NOMO-1 treated with DMSO at 0.1 percent for 48 hours (cell line): ENCODE measurements at regions not wholly inside any gene's neighbourhood (a gene's known extent, or its start where the extent isn't known, plus 50 kb on each side); places are given as distances from the start of the nearest gene placed in this dataset.

Source experiments
- DNase-seq: peaks from one replicate; lab custom pipeline; 2025; ENCODE audit not compliant: unreplicated experiment; lab: John Stamatoyannopoulos, UW

GRCh38 chr9:71383308-71383940 is 262.0 kb upstream of the TRPM3 start:
- no peak for DNase-seq

DNA sequence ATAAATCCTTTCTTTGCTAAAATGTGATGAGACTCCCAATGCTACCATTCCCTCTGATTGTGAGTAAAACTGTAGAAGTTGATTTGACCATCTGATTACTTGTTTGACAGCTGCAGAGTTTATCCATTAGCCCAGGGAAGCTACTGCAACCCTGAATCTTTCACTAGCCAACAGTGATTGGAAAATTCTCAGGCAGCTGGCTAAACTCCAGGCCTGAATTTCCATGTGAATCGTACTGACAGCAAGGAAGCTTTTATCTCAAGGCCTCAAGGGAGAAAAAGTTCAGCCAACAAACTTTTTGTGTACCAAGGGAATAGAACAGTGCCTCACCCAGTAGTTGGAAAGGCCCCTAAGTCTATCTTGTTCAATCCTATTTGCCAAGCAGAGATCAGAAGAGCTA is 246.7 kb upstream of the TRPM3 start:
- no peak for DNase-seq

DNA sequence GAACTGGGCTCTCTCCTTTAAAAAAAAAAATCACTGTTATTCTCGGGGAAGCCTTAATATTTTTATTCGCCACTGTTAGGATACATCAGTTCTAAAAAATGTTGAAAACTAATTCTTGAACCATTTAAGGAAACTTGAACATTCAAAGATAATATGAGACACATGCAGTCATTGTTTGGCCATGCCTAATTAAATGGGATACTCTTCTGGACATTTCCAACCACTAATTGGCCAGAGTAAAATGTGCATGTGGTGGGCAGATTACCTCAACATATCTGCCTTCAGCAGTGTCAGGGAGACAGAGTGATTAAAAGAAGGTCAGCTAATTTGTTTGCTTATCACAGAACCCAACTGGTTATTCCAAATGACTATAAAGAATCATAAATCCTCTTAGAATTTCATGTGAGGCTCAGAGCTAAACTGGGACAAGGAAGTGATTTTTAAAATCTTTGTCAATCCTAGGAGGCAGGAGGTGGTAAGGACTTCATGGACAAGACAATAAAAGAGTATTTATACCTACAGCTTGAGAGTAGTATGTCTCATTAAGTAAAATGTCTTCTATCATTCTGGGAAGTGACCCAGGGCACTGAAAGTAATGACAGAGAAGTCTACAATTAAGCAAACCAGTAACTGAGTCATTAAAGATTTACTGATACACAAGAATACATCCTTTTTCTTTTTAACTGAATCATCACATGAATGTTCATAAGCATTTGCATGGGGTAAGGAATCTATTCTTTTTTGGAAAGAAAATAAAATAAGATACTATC is 242.9 kb upstream of the TRPM3 start:
- no peak for DNase-seq

DNA sequence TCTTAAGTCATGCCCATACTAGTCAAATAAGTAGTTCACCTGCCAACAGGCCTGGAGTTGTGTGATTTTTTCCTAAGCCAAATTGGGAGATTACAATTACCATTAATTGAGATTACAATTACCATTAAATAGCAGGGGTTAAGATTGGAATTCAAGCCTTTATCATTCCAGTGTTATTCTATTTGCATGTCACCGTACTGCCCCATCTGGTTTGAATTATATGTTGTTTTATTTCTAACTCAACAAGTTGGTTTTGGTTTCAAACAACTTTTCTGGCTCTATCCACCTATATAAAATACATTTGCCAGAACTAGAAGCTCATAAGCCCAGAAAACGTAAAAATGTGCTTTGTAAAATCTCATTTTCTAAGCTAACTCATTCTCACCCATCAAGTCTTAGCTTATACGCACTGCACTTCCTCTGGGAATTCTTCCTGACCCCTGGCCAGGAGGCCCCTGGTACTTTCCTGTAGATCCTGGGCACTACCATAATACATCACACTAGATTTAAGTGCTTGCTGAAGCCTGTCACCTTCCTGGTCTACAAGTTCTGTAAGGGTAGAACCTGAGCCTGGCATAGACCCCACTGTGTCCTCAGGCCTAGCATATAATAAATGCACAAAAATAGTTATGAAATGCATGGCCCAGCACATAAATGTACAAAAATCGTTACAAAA is 242.0 kb upstream of the TRPM3 start:
- no peak for DNase-seq

GRCh38 chr9:71361357-71361756 is 239.9 kb upstream of the TRPM3 start:
- no peak for DNase-seq

DNA sequence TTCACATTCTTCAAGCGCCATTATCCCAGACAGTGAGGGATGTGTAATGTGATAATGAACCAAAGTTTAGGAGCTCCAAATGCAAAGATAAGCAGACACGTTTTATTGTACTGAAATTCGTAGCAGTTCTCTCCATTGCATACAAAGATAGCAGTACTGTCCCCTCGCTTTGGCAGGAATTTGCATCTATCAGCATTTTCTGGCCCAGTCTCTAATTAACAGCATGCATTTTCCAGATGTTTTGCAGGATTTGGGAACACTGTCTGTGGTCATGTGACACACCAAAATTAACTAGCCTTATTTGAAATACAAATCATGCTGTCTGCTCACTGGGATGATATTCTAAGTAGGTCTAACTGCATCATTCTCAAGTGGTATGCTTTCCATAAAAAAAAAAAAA is 235.9 kb upstream of the TRPM3 start:
- DNase-seq: no peak

DNA sequence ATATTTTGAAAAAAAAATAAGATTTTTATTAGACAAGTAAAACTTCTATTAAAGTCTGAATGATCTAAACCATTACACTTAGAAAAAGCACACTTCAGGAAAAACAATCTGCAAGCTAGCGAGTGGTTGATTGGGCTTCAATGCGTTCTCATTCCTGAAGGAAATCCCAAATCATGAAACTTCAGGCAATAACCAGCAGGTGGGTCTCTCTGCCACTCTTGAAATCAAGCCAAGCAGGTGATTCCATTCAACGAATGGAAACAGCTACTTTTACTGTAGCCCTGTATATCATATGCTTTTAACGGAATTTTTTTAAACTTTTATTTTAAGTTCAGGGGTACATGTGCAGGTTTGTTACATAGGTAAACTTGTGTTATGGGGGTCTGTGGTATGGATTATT is 234.5 kb upstream of the TRPM3 start:
- DNase-seq: no peak

GRCh38 chr9:71353720-71354119 is 232.3 kb upstream of the TRPM3 start:
- no peak for DNase-seq

- no peak for DNase-seq
Observed at GRCh38 chr9:71352837-71353236, 231.4 kb upstream of the TRPM3 start.

- no peak for DNase-seq
Observed at GRCh38 chr9:71349218-71349617, 227.8 kb upstream of the TRPM3 start.

- DNase-seq: no peak
Observed at GRCh38 chr9:71333321-71333720, 211.9 kb upstream of the TRPM3 start.

- no peak for DNase-seq
Observed at GRCh38 chr9:71331603-71332002, 210.2 kb upstream of the TRPM3 start.

GRCh38 chr9:71329873-71330272 is 208.5 kb upstream of the TRPM3 start:
- no peak for DNase-seq

- no peak for DNase-seq
Observed at GRCh38 chr9:71326360-71326759, 204.9 kb upstream of the TRPM3 start.

GRCh38 chr9:71323357-71323756 is 201.9 kb upstream of the TRPM3 start:
- no peak for DNase-seq

DNA sequence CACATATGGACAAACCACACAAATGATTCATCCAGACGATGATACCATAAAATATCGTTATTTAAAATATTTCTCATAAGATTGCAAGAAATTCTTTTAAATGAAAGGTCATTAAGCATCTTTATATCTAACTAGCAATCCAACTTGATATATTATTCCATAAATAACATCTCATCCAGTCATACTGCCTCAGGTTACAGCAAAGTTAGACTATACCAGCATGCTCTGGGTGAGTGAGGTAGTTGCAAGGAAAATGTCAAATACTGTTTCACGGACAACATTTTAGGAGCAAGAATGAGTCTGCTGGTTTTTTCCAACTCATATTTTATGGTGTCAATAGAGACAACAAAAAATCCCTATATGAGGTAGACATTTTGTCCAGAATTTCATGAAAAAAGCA is 200.9 kb upstream of the TRPM3 start:
- DNase-seq: no peak

GRCh38 chr9:71308454-71308853 is 187.0 kb upstream of the TRPM3 start:
- DNase-seq: no peak

DNA sequence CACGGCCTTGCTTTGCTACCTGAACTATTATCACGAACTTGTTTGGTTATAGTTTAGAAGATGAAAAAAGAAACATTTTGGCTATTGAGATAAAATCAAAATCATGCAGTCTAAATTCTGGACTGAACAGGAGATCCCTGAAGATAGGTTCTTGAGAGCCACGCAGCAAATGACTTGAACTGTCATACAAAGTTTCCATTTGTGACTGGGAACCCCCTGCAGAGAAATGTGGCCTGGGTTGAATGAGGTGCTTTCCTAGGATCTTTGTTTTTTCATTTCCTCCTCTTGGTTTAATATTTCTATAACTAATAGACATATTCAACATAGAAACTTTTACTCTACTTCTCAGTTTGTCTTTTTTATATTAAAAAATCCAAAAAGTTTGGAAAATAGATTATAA is 184.7 kb upstream of the TRPM3 start:
- no peak for DNase-seq

DNA sequence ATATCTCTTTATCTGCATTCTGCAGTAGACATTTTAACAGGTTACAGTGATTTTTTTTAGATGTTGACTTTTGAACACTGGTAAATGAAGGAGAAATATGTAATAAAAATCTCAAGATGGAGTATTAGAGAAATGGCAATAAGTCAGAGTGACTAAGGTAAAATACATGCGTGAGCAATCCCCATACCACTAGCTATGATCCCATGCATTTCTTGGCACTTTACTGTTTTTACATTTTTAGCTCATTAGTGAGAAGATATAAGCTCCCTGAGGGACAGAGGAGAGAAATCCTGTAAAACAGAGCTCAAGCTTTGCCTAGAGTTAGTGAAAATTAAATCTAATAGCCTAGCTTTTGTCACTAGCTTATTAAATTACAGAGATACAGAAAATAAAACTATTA is 181.9 kb upstream of the TRPM3 start:
- DNase-seq: no peak

DNA sequence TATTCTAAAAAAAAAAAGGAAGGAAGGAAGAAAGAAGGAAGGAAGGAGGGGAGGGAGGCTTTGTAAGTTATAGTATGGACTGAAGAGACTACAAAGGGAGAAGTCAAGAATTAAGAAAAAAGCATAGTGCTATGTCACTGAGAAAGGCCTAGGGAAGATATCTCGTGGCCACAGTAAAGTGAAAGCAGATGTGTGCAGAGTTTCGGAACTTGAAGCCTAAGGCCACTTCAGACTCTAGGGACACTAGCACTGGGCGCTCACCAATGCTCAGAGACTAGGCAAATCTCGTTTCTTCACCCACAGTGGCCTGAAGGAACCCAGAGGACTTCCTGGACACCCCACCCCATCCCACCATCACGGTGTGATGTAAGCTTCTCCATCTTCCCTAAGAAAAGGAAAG is 181.4 kb upstream of the TRPM3 start:
- DNase-seq: no peak

- DNase-seq: no peak
Observed at GRCh38 chr9:71295928-71296327, 174.5 kb upstream of the TRPM3 start.

DNA sequence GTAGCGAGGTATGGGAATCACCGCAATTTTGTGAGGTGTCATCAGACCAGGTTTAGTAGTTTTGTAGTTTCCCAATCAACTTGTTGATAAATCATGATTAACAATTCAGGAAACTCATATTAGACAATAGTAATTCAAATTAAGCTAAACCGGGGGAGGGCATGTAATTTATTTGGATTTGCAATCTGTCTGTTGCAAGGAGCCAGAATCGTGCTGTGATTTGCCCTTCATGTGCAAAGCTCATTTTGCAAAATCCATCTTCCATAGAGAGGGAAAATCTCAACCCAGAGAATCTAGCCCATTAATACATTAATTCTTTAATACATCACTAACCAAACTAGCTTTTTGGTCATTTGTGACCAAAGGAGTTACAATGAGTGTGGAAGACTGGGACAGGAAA is 164.7 kb upstream of the TRPM3 start:
- no peak for DNase-seq
